ENCODE measurements at regions not wholly inside any gene's neighbourhood (a gene's known extent, or its start where the extent isn't known, plus 50 kb on each side); places are given as distances from the start of the nearest gene placed in this dataset.

GRCh38 chr6:167719920-167720319 lies 106.8 kb upstream of the AFDN start:
- DNase-seq (no peak), ATAC-seq (no peak)
- Histone ChIP-seq H3K36me3 (ENCODE audit: low read depth) (no peaks in the 10 kb centered on the region), H3K4me3 (no peak overlapping the region), H3K9me3 (no peaks in the 10 kb centered on the region), H3K4me1 (ENCODE audit: low read depth) (no peaks in the 10 kb centered on the region)
- TF ChIP-seq CTCF (IDR thresholded peaks at IDR 0.05) = no peak
- intact Hi-C loops (cut with DNase I, micrococcal nuclease) = no loop called here

- no peak for TF ChIP-seq CTCF (IDR thresholded peaks at IDR 0.05)
- intact Hi-C loops (cut with DNase I, micrococcal nuclease) = no loop called here
- DNase-seq = no peak
Observed at GRCh38 chr6:167720456-167721285, 106.0 kb upstream of the AFDN start.

GRCh38 chr6:167721291-167721690 lies 105.4 kb upstream of the AFDN start:
- no peaks in the 10 kb centered on the region for H3K36me3 ChIP-seq (ENCODE audit: low read depth)
- H3K4me1 ChIP-seq (ENCODE audit: low read depth) = no peaks in the 10 kb centered on the region
- intact Hi-C loops (cut with DNase I, micrococcal nuclease) = no loop called here
- no peak overlapping the region for H3K4me3 ChIP-seq
- H3K9me3 ChIP-seq = no peaks in the 10 kb centered on the region
- DNase-seq (no peak), ATAC-seq (no peak)
- TF ChIP-seq CTCF (IDR thresholded peaks at IDR 0.05) = no peak

More at GRCh38 chr6:167720456-167721285, 106.0 kb upstream of the AFDN start:
- H3K9me3 ChIP-seq = no peaks in the 10 kb centered on the region
- no peaks in the 10 kb centered on the region for H3K36me3 ChIP-seq (ENCODE audit: low read depth)
- H3K4me3 ChIP-seq = no peak overlapping the region
- H3K4me1 ChIP-seq (ENCODE audit: low read depth) = no peaks in the 10 kb centered on the region
- ATAC-seq = no peak

- H3K36me3 ChIP-seq (ENCODE audit: low read depth) = no peaks in the 10 kb centered on the region
- no peak overlapping the region for H3K4me3 ChIP-seq
- intact Hi-C loops (cut with DNase I, micrococcal nuclease) = no loop called here
- no peaks in the 10 kb centered on the region for H3K9me3 ChIP-seq
- H3K4me1 ChIP-seq (ENCODE audit: low read depth) = no peaks in the 10 kb centered on the region
- DNase-seq (no peak), ATAC-seq (no peak)
- TF ChIP-seq CTCF (IDR thresholded peaks at IDR 0.05) = no peak
Observed at GRCh38 chr6:167722634-167723309, 103.9 kb upstream of the AFDN start.

GRCh38 chr6:167726043-167726621 lies 100.6 kb upstream of the AFDN start:
- ATAC-seq = no peak

More at GRCh38 chr6:167726043-167726621, 100.6 kb upstream of the AFDN start:
- Histone ChIP-seq H3K4me1 (ENCODE audit: low read depth) (no peaks in the 10 kb centered on the region), H3K4me3 (no peak overlapping the region), H3K36me3 (ENCODE audit: low read depth) (no peaks in the 10 kb centered on the region), H3K9me3 (no peaks in the 10 kb centered on the region)
- intact Hi-C loops (cut with DNase I, micrococcal nuclease) = no loop called here
- TF ChIP-seq CTCF (IDR thresholded peaks at IDR 0.05) = no peak
- no peak for DNase-seq
